SK-N-MC (cell line): ENCODE measurements at regions not wholly inside any gene's neighbourhood (a gene's known extent, or its start where the extent isn't known, plus 50 kb on each side); places are given as distances from the start of the nearest gene placed in this dataset.

Source experiments
- EZH2 ChIP-seq: fragments of 200-600 bp; sonication (generic); IDR thresholded peaks from one replicate; pipeline ENCODE4 v1.6.1; 2017; ENCODE audit warnings: antibody characterized with exemption
- POLR2AphosphoS5 ChIP-seq: IDR thresholded peaks from 2 replicates; pipeline ENCODE4 v1.6.1; 2012; ENCODE audit warnings: mild to moderate bottlenecking, low read depth, low read length, borderline replicate concordance

DNA sequence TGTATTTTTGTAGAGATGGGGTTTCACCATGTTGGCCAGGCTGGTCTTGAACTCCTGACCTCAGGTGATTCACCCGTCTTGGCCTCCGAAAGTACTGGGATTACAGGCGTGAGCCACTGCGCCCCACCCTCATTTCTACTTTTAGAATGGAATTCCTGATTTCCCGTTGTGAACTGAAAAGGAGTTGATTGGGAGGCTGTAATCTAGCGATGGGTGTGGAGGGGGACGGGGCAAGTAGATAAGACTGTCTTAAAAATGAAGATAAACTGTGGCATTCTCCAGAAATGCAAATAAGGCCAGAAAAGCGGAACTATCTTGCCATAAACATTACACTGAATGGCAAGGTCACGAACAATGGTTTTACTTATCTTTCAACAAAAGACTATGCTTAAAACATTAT is 135.4 kb downstream of the TRIB2 start:
- TF ChIP-seq EZH2 = no peak
- no peak for TF ChIP-seq POLR2AphosphoS5
